ENCODE measurements at regions not wholly inside any gene's neighbourhood (a gene's known extent, or its start where the extent isn't known, plus 50 kb on each side); places are given as distances from the start of the nearest gene placed in this dataset.

DNA sequence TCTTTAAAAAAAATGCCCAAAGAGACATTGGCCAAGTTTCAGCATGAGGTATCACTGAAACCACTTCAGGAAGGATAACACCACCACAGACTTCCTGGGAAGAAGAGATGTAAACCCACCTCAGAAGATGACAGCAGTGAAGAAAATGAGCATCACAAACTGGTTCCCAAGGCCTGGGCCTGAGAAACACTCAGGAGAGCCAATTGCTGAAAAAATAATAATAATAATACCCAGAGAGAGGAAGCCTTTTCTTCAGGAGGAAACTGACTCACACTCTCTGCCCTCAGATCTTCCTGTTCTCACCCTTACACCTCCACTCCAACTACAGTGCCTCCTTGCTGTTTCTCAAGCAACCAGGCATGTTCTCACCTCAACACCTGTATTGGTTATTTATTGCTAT lies 68.1 kb upstream of the MAFB start:
- TF ChIP-seq, protein P1, sequence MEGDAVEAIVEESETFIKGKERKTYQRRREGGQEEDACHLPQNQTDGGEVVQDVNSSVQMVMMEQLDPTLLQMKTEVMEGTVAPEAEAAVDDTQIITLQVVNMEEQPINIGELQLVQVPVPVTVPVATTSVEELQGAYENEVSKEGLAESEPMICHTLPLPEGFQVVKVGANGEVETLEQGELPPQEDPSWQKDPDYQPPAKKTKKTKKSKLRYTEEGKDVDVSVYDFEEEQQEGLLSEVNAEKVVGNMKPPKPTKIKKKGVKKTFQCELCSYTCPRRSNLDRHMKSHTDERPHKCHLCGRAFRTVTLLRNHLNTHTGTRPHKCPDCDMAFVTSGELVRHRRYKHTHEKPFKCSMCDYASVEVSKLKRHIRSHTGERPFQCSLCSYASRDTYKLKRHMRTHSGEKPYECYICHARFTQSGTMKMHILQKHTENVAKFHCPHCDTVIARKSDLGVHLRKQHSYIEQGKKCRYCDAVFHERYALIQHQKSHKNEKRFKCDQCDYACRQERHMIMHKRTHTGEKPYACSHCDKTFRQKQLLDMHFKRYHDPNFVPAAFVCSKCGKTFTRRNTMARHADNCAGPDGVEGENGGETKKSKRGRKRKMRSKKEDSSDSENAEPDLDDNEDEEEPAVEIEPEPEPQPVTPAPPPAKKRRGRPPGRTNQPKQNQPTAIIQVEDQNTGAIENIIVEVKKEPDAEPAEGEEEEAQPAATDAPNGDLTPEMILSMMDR (IDR thresholded peaks at IDR 0.05; ENCODE audit: low read depth, low read length), result no peak
- no peak for TF ChIP-seq EZH2phosphoT487 (IDR thresholded peaks at IDR 0.05; ENCODE audit: low read depth)

Data from OCI-LY3 (cell line).